ENCODE measurements at regions not wholly inside any gene's neighbourhood (a gene's known extent, or its start where the extent isn't known, plus 50 kb on each side); places are given as distances from the start of the nearest gene placed in this dataset.
A peak's percentile ranks its signal among the peaks of the same experiment; 100 is the strongest.
"Not testable (repeated sequence)": the region's sequence is repeated elsewhere in the genome, so short reads cannot be mapped to it uniquely, and the experiment has no call there.

DNA sequence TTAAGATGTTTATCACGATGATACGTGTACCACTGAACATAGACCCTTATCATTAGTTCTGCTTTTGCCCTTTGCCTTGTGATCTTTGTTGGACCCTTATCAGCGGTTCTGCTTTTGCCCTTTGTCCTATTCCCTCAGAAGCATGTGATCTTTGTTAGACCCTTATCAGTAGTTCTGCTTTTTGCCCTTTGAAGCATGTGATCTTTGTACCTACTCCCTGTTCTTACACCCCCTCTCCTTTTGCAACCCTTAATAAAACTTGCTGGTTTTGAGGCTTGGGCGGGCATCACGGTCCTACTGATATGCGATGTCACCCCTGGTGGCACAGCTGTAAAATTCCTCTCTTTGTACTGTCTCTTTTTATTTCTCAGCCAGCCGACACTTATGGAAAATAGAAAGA lies 117.0 kb downstream of the SDHAF3 start:
- DNase-seq, result not testable (repeated sequence)

DNA sequence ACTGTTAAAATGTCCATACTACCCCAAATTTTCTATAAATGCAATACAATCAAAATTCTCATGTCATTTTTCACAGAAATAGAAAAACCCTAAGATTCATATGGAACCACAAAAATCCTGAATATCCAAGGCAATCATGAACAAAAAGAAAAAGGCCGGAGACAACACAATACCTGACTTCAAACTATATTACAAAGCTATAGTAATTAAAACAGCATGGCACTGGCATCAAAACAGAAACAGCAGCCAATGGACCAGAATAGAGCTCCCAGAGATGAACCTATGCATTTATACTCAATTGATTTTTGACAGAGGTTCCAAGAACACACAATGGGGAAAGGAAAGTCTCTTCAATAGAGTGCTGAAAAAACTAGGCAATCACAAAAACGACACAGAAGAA lies 128.8 kb downstream of the SDHAF3 start:
- no peak for DNase-seq

DNA sequence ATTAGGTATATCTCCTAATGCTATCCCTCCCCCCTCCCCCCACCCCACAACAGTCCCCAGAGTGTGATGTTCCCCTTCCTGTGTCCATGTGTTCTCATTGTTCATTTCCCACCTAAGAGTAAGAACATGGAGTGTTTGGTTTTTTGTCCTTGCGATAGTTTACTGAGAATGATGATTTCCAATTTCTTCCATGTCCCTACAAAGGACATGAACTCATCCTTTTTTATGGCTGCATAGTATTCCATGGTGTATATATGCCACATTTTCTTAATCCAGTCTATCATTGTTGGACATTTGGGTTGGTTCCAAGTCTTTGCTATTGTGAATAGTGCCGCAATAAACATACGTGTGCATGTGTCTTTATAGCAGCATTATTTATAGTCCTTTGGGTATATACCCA lies 140.7 kb downstream of the SDHAF3 start:
- not testable (repeated sequence) for DNase-seq

DNA sequence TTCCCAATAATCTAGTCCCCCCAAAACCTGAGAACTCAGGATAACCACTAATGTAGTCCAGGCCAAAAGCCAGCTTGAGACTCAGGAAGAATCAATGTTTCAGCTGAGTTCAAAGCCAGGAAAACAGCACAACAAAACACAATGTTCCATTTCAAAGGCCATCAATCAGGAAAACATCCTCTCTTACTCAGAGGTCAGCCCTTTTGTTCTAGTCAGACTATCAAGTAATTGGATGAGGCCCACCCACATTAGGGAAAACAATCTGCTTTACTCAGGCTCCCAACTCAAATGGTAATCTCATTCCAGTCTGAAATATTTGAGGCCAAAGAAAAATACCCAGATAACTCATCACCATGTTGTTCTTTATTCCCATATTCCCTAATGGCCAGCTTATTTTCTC lies 152.2 kb downstream of the SDHAF3 start:
- no peak for DNase-seq

DNA sequence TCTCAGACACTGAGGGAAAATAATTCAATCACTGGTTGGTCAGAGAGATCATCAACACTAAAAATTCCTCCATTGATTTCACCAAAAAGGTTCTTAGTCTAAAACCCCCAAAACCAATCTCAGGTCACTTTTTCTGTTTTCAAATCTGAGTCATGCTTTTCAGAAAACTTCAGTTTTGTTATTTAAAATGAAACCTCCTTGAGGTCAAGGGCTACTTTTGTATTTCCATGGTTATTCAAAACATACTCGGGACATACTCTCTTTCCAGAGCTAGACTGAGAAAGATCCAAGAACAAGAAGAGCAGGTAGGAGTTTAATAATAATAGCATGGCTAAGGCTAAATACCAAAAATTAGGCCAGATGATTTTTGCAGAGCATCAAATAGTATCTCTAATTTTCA lies 152.8 kb downstream of the SDHAF3 start:
- DNase-seq, result no peak

DNA sequence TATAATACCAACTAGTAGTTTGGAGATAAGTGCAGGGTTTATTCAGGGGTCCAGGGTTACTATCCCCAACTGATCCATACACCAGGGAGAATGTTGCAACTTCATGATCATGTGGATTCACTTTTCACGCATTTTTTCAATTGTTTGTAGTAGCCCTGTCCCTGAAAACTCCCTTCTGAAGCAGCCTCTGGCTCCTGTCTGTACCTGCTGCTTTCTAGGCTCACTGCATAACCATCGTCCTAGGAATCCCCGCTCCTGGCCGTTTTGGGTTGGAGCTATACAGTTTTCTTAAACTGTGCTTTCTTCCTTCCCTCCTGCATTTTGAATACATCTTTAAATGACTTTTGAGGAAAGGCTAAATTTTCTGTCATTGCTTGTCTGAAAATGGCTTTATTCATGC lies 154.1 kb downstream of the SDHAF3 start:
- no peak for DNase-seq

DNA sequence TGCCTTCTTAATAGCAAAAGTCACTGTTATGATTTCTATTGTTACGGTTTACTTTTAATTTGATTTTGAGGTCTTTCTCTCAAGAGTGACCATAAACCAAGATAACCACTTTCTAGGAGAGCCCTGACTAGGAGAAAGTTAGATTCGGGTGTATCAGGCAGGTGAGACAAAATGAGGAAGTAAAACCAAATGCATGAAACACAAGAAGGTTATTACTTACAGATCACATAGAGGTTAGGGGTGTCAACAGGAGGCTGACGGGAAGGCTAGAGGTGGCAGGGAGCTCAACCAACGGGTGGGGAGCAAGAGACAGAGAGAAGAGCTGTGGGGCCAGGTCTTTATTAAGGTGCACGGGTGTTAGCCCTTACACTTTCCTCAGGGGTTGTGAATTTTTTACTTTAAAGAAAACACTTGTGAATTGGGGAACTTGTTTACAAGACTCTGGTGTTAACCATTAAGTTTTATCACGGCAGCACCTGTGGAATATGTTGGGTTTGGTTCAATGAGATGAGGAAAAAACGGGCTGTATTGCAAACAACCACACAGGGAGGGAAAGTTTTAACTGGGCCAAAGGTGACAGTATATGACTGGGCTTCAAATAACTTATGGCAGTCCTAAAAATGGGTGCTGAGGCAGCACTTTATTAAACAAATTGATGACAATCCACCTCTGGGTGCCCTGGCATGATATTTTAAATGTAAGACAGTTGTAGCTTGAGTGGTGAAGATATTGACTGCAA lies 154.9 kb downstream of the SDHAF3 start:
- DNase-seq, result no peak

DNA sequence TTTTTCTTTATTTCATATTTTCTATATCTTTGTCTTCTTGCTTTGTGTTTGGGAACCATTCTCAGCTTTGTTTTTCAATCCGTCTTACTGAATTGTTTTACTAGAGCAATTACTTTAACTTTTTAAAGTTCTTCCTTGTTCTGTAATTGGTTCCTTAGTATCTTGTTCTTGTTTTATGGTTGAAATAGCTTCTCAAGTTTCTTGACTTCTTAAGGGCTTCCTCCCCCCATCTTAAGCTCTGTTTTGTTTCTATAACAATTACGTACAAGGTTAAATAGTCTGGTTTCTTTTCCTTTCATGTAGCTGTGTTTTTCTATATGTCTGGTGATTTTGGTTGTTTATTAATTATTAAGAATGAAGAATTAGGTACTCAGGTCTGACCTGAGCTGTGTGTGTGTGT lies 158.0 kb downstream of the SDHAF3 start:
- peak; percentile 5 for DNase-seq

DNA sequence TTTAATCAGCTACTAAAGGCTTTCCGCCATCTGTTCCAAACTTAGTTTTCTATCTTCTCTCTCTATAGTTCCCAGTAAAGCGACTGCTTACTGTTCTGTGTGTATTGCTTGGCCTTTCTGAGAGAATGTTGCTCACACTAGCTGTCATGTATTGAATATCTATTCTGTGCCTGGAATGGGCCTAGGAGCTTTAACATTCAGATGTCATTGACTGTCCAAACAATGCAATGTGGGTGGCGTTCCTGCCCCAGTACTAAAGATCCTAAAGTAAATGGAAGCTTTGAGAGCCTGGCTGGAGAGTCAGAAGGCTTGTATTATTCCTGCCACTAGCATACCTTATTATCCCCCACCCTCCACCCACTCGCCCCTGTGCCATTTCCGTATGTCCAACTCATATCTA lies 163.5 kb downstream of the SDHAF3 start:
- no peak for DNase-seq

DNA sequence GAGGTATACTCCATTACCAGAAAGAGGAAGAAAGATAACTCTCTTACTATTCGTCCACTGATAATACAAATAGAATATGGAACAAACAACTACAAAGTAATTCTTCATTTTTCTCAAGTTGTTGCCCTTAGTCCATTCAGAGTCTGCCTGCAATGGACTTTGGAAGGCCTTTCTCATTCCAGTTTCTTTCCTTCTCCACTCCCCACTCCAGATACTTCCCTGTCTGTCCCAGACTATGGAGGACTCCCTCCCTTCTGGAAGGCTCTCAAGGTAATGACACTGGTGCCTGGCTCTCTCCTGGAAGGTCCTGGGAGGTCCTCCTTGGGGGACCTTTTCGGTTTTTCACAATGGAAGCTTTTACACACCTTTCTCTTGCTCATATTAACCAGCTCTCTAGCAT lies 167.8 kb downstream of the SDHAF3 start:
- DNase-seq, result no peak

DNA sequence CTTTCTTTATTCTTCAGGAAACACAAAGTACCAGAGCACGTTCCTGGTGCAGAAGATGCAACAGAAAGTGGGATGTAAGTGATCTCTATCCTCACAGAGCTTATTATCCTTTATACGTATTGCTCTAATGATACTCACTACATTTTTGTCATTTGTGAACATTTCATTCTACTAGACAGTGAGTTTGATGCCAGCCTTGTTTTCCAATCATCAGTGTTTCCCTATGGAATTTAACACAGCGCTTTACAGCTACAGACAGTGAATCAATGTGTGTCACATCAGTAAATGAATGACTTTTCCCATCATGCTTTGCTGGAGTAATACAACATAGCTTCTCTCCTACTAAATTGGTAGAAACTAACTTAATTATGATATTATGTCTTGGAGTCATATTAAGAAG lies 175.5 kb downstream of the SDHAF3 start:
- no peak for DNase-seq

DNA sequence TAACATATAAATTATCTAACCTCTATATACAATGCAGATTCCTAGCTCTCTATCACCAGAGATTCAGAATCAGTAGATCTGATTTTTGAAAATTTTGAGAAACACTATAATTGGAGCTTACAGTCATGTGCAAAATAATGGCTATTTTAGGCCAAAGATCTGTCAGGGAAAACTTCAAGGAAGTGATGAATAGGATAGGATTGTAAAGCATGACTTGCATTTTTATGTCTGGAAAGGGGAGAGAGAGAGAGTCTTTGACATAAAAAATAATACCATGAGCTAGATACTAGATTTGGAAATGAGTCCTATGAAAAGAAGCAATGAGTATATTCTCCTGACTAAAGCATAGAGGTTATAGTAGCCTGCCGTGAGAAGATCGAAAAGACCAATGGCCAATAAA lies 181.1 kb downstream of the SDHAF3 start:
- no peak for DNase-seq

DNA sequence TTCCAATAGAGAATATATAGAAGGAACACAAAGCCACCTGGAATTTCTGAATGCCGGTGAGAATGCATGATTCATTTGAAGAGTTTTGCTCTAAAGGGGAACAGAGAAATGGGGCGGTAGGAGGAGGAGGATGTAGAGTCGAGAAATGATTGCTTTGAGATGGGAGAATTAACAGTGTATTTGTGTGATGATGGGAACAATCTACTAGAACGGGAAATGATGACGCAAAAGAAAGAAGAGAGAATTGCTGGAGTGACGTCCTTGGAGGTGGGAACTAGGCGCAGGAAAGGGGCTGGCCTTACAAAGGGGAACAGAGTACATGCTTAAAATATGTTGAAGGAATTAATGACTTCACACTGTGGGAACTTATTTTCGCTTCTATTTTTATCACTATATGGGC lies 188.1 kb downstream of the SDHAF3 start:
- DNase-seq, result no peak

DNA sequence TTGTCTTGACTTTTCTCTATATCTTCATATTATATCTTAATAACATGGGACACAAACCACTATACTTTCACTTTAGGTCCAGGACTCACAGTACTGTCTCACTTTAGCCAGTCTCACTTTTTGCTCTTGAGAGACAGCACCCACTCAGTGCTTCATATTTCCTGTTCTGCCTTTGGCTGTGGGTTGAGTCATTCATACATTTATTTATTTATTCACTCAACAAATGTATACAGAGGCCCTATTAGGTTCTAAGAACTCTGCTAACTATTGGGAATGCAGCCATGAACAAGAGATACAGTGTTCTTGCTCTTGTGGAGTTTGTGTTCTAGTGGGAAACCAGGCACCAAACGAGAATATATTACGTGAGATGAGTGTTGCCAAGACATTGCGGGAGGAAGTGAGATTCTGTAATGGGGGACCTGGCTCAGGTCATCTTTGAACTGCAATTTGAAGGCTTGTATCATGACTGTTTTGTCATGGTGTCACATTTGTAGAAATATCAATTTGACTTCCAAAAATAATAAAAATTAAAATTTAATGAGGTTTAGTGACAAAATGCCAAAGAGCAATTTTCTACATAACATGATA lies 190.1 kb downstream of the SDHAF3 start:
- DNase-seq, result no peak

DNA sequence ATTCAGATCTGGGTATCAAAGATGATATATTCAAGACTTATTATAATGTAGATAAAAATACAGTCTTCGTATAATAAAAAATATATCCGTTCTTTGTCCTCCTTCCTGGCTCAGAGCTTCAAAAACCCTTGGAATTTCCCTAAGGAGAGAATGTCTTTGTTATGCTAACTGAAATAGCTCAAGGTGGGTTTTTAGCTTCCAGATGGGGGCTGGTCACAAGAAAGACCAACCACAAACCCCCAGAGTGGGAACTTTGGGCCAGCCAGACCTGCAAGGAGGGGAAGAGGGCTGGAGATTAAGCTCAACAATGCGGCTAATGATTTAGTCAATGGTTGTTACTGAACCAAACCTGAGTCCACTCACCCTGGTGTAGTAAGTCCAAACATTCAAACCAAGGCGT lies 196.4 kb downstream of the SDHAF3 start:
- no peak for DNase-seq

DNA sequence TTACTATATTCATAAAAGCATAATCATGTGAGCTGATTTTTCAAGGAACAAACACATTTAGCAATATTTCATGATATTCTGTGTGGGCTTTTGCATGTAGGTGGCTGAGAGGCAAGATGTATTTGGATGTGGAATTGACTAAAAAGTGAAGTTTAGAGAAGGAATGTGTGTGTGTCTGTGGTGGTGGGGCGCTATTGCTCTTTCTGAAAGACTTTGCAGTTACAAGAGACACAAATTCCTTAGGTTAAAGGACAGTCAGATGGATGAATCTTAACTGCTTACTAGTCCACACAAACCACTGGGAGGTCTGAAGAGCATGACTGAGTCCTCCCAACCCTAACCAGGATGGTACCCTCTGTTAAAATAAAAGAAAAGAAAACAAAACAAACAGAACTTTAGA lies 200.1 kb downstream of the SDHAF3 start:
- peak; percentile 4 for DNase-seq

DNA sequence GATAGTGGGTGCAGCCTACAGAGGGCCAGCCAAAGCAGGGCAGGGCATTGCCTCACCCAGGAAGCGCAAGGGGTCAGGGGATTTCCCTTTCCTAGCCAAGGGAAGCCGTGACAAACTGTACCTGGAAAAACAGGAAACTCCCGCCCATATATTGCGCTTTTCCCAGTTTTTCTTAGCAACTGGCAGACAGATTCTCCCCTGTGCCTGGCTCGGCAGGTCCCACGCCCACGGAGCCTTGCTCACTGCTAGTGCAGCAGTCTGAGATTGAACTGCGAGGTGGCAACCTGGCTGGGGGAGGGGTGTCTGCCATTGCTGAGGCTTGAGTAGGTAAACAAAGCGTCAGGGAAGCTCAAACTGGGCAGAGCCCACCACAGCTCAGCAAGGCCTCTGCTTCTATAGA lies 212.4 kb downstream of the SDHAF3 start:
- not testable (repeated sequence) for DNase-seq

DNA sequence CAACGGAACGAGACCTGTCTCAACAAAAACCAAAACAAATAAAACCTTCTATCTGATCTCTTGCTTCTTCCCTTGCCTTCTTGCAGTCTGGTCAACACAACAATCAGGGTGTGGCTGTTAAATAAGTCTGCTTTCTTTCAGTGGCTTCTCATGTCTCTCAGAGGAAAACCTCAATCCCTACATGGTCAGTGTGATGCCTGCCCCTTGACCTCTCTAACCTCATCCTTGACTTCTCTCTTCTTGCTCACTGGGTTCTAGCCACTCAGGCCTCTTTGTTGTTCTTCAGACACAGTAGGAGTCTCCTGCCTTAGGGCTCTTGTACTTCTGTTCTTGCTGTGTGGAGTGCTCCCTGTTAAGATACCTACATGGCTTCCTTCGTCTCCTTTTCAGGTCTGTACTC lies 220.4 kb downstream of the SDHAF3 start:
- no peak for DNase-seq

DNA sequence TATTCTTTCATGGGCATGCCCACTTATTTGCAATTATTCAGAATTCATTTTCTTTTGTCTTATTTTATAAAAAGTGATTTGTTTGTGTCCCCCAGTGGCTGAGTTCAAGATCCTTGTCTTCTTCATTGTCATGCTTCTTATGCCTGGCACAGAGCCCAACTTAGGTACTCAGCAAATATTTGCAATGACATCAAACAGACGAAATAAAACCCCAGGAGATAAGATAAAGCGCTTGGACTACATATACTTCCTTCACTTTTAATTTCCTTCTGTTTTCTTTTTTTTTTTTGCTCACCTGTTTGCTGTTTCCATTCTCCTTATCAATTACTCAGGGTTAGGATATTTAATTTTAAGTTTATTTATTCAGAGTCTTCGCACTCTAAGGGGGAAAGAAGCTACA lies 225.0 kb downstream of the SDHAF3 start:
- DNase-seq, result no peak

DNA sequence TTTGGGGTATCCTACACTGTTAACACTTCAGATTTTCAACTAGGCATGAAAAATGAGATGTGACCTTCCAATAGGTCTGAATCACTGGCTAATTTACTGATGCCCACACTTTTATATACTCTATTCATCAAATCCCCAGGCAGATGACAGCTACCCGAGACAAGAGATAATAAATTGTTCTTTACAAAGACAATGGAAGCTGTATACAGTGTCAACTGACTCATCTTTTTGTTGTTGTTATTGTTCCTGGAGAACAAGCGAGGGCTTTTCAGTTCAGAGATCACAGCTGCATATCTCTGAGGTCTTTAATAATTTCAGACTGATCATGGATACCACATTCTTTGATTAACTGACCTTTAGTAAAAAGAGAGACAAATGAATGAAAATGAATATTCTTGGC lies 228.9 kb downstream of the SDHAF3 start:
- no peak for DNase-seq

DNA sequence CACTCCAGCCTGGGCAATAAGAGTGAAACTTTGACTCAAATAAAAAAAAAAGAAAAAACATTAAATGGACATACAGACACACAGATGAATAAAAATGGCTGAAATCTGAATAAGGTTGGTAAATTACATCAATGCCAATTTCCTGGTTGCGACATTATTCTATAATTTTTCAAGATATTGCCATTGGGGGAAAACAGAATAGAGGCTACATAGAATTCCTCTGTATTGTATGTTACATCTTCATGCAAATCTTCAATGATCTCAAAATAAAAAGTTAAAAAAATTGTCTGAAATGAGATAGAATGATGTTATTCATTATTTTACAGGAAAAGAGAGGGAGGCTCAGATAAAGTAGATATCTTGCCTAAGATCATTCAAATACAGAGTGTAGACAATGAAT lies 234.0 kb downstream of the SDHAF3 start:
- no peak for DNase-seq

DNA sequence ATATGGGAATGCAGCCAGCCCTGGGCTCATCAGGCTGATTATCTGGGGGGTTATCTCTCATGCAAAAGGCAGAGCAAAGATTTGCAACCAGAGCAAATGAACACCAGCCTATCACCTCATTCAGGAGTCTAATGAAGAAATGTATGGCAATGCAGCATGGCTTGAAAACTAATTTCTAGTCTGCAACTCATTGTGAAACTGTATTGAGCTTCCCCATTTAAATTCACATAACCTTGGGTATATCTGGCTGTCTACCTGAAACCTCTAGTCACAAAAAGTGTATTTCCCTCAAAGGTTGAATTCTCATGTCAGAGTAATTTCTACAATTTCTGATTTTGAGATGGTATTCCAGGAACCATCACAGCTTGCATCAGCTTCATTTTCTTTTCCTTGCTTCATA lies 240.0 kb downstream of the SDHAF3 start:
- no peak for DNase-seq

DNA sequence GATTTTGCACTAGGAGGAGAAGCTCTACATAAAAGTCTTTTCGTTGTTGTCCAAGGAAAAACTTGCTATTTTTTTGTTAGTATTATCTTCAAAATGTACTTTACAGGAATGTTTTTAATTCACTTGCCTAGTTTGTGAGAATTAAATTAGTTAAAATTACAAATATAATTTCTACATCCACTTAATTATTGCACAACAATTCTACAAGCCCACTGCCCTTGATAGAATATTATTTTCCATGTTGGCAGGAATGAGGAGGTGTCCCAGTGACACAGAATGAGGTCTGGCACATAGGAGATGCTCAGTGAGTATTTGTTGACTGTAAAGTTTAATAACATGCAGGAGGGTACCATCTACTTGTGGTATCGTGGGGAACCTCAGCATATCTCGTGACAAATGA lies 255.4 kb downstream of the SDHAF3 start:
- no peak for DNase-seq

DNA sequence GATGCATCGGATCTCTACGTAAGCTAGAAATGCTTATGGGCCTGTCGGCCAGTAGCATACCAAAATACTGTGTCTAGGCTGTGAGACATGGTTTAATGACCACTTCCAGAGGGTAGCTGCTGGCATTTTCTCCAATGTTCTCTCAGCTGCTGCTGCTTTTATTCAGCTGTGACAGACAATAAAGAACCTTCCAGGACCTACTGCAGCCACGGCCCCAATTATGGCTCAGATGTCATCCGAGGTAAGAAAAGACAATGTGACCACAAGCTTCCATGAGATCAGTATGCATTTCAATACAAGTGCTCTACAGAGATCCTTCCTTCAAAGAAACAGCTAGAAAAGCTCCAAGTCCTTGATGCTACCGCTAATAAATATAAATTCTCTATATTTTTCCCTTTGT lies 256.2 kb downstream of the SDHAF3 start:
- DNase-seq, result no peak

Measured in left kidney (tissue), 1 donor.